Suppressor macrophage treated with lipopolysaccharide for 1 hour (primary cell): ENCODE measurements at regions not wholly inside any gene's neighbourhood (a gene's known extent, or its start where the extent isn't known, plus 50 kb on each side); places are given as distances from the start of the nearest gene placed in this dataset.
A peak's percentile ranks its signal among the peaks of the same experiment; 100 is the strongest.

Source experiments
- DNase-seq, 3 donors: peaks; one replicate each; pipeline ENCODE4 v3.0.0-alpha.2; 2020 to 2022

GRCh38 chr5:73338256-73339050, 110.1 kb downstream of the FOXD1 start:
- DNase-seq, result no peak

- DNase-seq, result no peak
Observed at GRCh38 chr5:73337586-73338255, 110.9 kb downstream of the FOXD1 start.

GRCh38 chr5:73336366-73336765, 112.2 kb downstream of the FOXD1 start:
- no peak for DNase-seq

- no peak for DNase-seq
Observed at GRCh38 chr5:73333944-73334703, 114.5 kb downstream of the FOXD1 start.

- DNase-seq, result no peak
Observed at GRCh38 chr5:73330613-73331012, 118.0 kb downstream of the FOXD1 start.

GRCh38 chr5:73328640-73329039, 119.9 kb downstream of the FOXD1 start:
- DNase-seq, result peak; percentile 41 to 57 (median 47)

- peak in 1 of 3 donors; percentile 21 for DNase-seq
Observed at GRCh38 chr5:73327908-73328455, 120.6 kb downstream of the FOXD1 start.

GRCh38 chr5:73325546-73325945, 123.0 kb downstream of the FOXD1 start:
- DNase-seq, result no peak

- DNase-seq, result no peak
Observed at GRCh38 chr5:73323466-73323865, 125.1 kb downstream of the FOXD1 start.

- no peak for DNase-seq
Observed at GRCh38 chr5:73322437-73323076, 126.0 kb downstream of the FOXD1 start.

GRCh38 chr5:73321757-73322436, 126.7 kb downstream of the FOXD1 start:
- DNase-seq, result peak in 1 of 3 donors; percentile 15

GRCh38 chr5:73319036-73319435, 129.5 kb downstream of the FOXD1 start:
- DNase-seq, result no peak

- DNase-seq, result no peak
Observed at GRCh38 chr5:73318308-73318719, 130.3 kb downstream of the FOXD1 start.

- no peak for DNase-seq
Observed at GRCh38 chr5:73317523-73317922, 131.1 kb downstream of the FOXD1 start.

GRCh38 chr5:73314395-73315257, 134.0 kb downstream of the FOXD1 start:
- DNase-seq, result no peak

- DNase-seq, result no peak
Observed at GRCh38 chr5:73312872-73313510, 135.6 kb downstream of the FOXD1 start.

GRCh38 chr5:73312146-73312871, 136.3 kb downstream of the FOXD1 start:
- DNase-seq, result no peak

- no peak for DNase-seq
Observed at GRCh38 chr5:73311291-73312110, 137.1 kb downstream of the FOXD1 start.
